ENCODE measurements at regions not wholly inside any gene's neighbourhood (a gene's known extent, or its start where the extent isn't known, plus 50 kb on each side); places are given as distances from the start of the nearest gene placed in this dataset.
"Not testable (repeated sequence)": the region's sequence is repeated elsewhere in the genome, so short reads cannot be mapped to it uniquely, and the experiment has no call there.

DNA sequence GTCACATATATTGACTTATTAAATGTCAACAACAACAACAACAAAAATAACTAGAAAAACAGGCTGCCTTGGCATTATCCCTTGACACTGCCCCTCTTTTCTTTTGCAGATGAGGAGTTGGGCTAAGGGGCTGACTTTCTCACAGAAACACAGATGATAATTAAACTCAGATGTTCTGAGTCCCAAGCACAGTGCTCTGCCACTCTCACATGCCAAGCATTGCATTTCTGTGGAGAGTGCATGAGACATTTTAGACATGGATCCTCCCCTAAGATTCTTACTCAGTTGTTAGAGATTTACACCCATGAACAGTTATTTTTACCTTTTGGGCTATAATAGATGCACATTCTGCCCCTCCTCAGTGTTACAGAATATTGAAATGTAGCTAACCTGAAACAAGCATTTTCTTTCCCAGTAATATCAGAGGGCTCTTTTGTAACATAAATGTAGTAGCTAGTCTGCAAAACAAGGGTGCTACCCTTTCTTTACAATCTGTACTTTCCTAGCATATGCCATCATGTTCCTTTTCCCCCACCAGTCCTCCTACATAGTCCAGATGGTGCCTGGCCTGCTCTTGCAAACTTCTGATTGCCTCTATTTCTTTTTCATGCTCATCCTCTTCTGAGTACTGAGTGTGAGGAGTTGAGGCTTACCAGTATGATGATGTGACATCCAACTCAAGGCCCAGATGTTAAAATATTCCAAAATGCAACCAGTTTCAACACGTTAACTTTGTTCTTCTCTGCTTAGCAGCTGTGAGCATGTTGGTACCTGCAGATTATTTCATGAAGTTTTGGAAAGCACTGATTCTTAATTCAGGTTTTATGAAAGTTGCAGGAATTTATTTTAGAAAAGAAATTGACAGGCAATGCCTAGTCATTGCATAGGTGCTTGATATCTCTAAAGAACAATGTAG is 125.0 kb upstream of the ATP2B1 start:
- DNase-seq = no peak

DNA sequence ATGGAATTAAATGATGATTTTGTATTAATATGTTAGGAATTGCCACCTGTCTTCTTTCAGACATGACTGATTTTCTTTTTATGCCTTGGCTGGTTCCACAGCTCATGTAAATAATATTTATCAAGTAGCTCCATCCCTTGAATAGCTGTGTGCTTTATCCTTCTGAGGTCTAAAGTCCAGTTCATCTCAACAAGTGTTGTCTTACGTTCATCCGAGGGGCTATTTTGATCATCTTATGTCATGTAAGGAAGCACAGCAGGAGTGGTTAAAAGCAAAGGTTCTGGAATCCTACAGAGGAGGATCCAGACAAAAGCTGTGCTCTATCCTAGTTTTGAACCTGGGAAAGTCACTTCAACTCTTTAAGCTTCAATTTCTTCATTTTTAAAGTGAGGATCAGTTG is 123.7 kb upstream of the ATP2B1 start:
- no peak for DNase-seq

DNA sequence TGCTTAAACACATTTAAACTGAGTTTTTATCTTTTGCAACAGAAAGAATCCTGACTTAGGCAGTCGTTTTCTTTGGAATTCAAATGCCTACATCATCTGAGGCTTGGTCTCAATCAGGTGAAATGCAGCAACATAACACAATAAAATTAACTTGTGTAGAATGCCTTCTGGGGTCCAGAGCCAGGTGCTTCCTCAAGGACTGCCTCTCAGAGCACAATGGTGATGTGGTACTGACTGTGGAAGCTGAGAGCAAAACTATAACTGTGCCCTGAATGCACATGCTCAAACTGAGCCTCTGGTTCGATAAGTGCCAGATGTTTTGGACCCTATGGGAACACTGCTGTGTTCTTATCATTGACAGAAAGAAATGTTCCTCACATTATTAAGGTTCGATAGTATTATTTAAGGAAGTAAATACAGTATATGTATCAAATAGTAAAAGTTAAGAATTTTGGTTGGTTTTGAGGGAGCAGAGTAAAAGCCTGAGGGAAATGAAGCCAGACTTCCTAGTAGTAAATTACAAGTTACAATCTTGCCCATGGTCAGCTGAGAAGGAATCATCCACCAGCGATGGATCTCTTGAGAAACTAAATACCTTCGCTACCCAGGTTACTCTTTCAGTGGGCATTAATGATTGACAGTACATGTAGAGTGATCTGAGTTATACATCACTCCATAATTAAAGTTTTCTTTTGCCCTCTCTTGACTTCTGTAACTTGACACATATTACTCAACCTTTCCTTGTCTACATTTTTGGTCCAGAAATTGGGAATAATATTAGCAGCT is 122.9 kb upstream of the ATP2B1 start:
- no peak for DNase-seq

DNA sequence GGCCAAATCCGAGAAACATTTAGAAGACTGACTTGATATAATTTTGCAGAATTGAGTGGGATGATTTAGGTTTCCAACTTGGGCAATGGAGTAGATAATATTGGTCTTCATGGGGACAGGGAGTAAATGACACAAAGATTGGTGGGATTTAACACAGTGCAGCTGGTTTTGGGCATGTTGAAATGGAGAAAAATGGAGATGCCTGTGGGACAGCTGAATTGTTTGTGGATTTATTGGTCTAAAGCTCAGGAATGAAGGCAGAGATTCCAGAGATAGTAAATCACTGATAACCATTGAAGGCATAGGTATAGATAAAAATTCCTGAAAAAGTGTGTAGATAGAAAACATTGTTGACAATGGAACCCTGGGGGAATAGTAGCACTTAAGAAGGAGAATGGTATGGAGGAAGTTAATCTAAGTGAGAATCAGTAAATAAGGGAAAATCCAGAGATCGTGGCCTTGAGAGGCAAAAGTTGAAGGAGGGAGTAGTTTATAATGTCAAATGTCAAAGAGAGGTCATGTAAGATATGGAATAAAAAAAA is 120.9 kb upstream of the ATP2B1 start:
- no peak for DNase-seq

DNA sequence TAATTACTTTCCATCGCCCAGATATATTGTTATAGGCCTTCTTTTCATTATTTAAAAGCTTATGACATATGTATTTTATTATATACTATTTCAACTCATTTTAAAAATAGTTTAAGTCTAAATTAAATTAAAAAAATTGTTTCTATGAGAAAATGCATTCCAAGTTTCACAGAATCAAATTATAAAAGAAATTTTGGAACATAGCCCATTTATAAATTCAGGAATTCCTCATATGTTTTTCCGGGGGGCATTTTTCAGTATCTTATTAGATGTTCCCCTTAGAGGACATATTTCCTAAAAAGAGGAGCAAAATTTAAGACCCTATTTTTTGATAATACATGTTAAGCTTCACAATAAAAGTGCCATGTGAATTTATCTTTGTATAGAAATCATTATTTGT is 119.9 kb upstream of the ATP2B1 start:
- DNase-seq = no peak

DNA sequence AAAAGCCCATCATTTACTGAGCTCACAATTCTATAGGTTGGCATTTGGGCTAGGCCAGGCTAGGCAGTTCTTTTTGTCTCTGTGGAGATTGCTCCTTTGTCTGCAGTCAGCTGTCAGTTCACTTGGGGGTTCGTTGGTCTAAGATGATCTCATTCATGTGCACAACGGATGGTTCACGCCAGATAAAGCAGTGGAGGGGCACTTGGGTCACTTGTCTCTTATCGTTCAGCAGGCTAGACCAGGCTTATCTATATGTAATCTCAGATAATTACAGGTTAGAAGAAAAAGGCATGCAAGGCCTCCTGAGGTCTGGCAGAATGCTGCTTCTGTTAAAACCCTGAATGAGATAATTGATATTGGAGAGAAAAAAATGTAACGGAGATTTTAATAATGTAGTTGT is 119.0 kb upstream of the ATP2B1 start:
- no peak for DNase-seq

DNA sequence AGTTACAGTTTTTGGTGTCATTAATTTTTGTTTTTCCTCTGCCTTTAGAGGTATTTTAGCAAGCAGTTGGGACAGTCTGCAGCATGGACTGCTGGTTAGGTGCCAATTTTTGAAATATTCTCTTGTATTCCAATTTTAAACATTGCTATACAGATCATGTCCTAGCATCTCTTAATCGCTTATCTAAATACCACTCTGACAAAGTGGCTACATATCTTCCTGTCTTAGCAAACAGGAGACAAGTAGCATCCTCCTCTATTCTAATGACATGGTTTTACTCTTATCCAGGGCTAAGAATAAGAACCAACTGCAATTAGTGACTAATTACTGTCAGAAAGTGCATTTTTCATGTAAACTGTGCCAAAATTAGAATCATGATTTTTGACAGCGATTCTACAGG is 117.8 kb upstream of the ATP2B1 start:
- no peak for DNase-seq

DNA sequence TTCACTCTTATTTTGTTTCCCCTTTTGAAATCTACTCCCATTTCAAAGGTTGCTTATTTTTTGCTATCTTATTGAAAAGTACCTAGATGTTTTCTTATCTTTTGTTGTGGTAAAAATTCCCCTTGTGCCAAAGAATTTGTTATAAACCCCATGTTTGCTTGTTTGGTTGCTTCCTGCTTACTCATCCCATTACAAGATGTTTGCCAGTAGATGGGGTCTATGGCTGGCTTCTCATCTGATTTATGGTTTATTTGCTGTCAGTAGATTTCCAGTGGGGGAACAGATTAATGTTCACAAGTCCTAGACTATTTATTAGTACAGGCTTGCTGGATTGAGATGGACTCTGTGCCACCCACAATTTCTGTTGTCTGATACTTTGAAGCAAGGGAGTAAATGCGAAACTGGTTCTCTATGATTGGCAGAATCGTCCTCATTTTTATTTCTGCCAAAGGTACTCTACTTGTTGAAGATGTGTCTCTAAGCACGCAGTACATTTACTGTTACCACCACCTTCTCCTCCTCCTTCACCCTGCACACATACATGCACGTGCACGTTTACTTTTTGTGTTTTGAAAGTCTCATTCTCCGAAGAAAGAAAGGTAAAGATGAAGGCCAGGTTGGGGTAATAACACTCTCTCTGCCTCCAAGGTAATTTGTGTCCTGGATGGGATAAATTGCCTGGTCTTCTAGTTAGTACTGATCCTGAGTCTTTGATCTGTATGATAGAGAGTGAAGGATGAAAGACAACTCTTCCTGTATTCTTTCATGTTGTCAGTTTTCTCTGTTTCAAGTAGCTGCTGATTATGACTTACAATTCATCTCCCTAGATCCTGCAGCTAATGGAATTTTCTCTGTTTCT is 117.2 kb upstream of the ATP2B1 start:
- no peak for DNase-seq

DNA sequence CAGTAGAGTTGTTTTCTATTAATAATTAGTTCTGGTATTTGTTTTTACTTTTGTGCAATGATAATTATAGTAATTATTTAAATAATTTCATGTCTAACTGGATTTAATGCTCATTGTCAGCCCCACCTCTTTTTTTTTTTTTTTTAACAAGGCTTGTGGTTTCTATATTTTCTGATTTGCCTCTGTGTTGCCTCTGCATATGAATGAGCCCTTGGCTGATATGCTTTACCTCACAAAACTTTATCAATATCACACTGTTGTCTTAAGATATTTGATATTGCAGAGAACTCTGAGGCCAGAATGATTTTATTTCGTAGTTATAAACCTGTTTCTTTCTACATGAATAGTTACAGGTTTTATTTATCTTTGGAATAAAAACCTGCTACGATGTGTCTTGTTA is 116.2 kb upstream of the ATP2B1 start:
- no peak for DNase-seq

DNA sequence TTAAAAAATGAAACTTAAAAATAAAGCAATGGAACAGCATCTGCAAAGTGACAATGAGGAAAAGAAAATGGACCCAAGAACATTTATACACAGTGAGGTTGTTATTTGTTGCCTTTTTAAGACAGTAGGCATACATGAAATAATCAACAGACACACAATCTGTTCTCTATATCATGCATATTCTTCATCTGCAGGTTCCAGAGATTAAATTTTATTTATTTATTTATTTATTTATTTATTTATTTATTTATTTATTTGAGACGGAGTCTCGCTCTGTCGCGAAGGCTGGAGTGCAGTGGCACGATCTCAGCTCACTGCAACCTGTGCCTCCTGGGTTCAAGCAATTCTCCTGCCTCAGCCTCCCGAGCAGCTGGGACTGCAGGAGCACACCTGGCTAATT is 114.4 kb upstream of the ATP2B1 start:
- DNase-seq = not testable (repeated sequence)

DNA sequence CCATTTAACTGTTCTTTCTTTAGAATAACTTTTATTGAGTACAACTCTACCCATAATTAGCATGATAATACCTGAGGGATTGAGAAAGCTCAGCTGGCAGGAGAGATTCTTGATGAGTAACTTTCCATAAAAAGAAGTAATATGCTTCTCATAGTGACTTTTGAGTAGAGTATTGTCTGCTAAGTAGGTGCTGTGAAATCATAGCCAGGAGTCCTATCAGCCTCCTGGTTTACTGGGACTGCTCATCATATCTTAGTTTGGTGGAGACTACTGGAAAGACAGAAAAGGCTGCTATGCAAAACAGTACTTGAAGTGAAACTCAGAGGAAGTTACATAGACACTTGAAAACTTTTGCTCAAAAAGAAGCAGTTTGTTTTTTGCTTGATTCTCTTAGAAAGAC is 113.3 kb upstream of the ATP2B1 start:
- DNase-seq = no peak

DNA sequence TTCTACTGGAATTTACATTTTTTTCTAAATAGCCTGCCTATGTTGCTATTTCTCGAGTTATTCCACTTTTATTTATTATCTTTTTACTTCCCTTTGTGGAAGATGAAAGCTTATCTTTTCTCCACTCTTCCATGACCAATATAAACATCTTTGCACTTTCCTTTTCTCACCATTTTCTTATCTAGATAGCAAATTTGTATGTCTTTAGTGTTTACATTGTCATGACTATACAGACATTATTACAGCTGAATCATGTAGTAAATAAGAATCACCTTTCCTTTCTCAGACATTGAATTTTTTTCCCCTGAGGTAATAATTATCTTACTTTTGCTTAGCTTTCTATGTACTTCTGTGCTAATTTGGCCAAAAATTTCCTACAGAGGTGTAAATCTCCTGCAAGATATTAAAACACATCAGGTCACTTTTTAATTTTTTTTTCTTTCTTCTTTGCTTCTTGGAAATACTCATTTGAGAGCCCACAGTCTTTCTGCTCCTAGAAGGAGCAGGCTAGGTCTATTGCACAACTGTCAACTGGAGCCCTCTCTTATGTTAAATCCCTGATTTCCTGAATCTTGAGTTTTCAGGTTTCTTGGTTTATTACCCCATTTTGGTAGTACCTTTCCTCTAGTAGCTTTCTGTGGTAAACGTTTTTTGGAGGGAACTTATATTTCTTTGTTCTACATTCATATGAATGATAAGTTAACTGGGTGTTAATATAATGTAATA is 109.0 kb upstream of the ATP2B1 start:
- no peak for DNase-seq

DNA sequence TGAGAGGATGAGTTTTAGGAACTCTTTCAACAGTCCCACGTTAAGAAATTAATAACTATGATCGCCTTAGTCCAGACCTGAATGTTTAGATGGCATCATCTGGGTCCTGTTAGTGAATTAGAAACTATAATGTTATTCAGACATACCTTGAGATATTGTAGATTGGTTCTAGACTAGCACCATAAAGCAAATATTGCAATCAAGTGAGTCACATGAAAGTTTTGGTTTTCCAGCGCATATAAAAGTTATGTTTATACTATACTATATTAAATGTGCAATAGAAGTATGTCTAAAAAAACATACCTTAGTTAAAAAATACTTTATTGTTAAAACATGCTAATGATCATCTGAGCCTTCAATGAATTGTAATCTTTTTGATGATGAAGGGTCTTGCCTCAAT is 106.6 kb upstream of the ATP2B1 start:
- no peak for DNase-seq

DNA sequence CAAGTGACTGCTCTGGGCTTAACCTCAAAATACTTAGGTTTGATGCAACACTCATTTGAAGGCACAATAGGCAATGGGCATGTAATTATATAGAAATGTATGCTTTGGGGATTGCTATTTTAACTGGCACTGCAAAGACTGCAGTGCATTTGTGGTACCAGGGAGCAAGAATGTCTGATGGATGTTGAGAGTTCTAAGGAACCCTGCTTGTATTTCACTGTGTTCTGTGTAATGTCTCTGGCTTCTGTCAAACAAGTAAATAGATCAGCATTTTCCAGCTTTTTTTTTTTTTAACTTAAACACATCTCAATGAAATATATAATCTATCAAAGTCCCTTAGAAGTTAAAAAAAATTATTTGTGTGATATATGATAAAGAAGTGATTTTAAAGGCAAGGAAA is 94.8 kb upstream of the ATP2B1 start:
- no peak for DNase-seq

DNA sequence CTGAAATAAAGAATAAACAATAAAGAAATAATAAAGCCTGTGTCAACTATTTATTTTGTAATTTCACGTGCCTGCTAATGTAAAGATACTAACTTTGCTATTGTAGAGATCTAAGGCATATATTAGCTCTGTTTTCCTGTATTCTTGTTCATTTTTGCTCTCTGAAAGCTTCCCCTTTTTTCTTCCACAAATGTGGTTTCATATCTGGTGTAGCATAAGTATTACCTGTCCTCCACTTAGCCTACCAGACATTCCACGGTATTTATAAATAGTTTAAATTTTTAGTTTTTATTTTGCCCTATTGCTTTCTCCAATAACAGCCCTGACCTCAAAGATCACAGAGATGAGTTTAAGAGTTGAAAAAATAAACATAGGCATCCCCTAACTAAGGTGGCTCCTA is 92.6 kb upstream of the ATP2B1 start:
- DNase-seq = no peak

DNA sequence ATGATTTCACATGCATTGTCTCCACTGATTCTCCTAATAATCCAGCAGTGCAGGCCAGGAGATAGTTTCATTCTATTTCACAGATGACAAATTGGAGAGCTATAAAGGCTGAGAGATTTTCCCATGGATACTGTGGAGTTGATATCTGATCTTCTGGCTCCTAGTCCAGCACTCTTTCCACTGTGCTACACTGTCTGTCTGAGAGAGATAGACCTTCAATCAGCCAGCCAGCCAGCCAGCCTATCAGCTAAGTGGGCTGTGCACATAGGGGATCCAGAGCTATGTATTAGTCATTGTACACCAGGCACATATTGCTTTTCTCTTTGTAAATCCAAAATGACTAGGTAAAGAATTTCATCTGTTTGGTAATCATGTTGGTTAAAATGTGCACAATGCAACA is 91.8 kb upstream of the ATP2B1 start:
- no peak for DNase-seq

DNA sequence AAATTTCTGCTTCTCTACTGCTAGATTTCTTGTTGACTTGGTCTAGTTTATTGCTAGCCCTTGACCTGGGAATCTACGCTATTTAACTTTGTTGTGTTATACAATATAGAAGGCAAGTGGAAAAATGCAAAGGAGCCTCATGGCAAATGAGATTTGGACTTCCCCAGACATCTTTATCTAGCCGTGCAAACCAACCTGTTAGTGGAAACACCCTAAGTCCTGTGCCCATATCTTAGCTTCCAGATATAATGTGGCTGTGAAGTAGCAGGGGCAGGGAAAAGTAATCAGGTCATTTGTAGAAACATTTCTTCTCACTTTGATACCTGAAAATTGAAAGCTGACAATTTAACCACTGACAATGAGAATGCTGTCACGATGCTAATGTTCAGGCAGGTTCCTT is 90.7 kb upstream of the ATP2B1 start:
- no peak for DNase-seq

DNA sequence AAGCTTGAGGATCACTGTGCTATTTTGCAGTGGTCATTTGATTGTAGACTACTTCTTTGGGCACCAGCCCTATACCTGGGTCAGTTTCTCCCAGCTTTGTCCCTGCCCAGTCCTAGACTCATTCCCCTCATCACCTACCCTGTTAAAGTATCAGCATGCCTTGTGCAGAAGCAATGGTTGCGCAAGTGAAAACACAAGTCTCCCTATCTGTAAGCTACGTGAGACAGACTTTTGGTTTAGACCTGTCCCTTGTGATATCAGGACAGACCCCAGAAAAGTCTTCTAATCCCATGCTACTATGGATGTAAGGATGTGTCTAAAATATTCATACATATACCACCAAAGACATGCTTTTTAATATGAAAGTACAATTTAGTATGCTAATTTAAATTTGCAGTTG is 88.8 kb upstream of the ATP2B1 start:
- no peak for DNase-seq

DNA sequence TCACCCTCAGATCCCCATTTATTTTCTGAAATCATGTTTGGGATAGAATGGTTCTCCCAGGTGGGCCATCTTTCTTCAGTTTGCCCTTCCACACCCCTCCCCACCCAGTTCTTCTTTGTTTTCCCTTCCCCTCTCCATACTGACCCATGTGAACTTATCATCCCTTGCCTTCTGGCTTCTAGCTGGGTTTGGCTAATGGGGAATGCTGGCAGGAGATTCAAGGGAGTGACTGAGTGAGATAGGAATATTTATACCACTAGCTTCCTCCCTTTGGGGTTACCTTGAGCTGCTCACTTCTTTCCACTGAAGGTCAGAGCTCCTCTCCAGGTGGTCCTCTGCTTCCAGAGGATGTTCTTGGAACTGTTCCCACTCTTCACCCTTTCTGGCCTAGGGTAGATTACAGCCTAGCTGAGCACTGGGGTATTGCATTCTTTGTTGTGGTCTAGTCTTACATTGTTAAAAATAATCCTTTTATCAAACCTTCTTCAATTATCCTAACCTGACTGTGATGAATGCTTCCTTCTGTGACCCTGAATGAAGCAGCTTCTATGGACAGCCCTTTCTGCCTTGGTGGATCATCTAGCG is 88.3 kb upstream of the ATP2B1 start:
- peak; percentile 22 for DNase-seq

DNA sequence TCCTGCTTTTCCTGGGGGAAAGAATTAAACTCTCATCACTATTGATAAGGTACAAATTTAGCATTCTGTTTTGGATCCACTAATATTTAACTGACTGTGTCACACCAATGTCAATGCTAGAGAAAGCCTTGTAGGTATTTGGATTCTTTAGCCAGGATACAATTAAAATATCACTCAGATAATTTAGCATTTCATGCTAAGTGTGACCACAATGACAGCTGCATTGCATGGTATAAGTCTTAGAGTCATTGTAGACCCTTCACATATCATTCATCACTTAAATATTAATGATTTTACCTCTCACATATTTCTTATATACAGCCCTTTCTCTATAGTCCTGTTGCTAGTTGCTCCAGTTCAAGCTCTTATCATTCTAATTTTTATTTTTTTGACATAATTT is 85.3 kb upstream of the ATP2B1 start:
- no peak for DNase-seq

DNA sequence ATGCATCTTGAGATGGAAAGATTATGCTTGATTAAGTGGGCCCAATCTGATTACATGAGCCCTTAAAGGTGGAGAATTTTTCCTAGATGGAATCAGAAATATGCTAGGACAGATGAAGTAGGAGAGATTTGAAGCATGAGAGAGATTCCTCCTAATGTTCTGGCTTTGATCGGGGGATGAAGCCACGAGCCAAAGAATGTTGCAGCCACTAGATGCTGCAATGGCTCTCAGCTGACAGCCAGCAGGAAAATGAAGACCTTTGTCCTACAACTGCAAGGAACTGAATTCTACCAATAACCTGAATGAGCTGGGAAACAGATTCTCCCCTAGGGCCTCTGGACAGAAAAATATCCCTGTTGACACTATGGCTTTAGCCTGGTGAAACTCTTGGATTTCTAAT is 82.6 kb upstream of the ATP2B1 start:
- DNase-seq = no peak

DNA sequence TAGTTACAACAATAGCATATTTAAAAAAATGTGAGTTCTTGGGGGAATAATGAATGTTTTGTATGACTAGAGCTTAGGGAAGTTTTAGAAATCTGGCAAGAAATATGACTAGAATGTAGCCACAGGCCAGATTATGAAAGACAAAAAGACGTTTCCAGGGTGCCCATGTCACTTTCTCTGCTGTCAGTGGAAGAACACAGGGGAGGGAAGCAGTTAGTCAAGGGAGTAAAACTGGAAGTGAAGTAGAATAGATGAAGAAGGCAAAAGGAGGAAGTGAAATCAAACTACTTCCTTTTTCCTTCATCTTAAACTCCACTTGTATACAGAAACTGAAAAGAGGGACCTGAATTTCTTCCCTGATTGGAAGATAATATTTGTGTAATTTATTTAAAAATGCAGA is 81.2 kb upstream of the ATP2B1 start:
- DNase-seq = no peak
